Endothelial cell of umbilical vein (primary cell): ENCODE measurements at regions not wholly inside any gene's neighbourhood (a gene's known extent, or its start where the extent isn't known, plus 50 kb on each side); places are given as distances from the start of the nearest gene placed in this dataset.

Source experiments
- BruUV-seq: library from RNA; stranded (reverse); fragments of 400-500 nt; replicated peaks from 2 replicates; lab custom pipeline; 2021; lab: Mats Ljungman, UMichigan
- CTCF ChIA-PET: fragments of 300-600, 350-600 bp; sonication (Branson Sonifier 250); formaldehyde crosslinking; loops from one replicate; lab custom pipeline; 2021; ENCODE audit warnings: antibody characterized with exemption, inconsistent platforms; lab: Charles Lee
- POLR2A ChIA-PET: fragments of 300-600, 350-600 bp; sonication (Branson Sonifier 250); formaldehyde crosslinking; loops from one replicate; lab custom pipeline; 2021; ENCODE audit warnings: antibody characterized with exemption, inconsistent platforms; lab: Charles Lee
- DNase-seq: peaks from one replicate; pipeline ENCODE4 v3.0.0-alpha.2; 2011; ENCODE audit warnings: low read depth, low spot score
- FAIRE-seq: peaks from 2 replicates; lab custom pipeline; 2011; peaks lifted over from hg19 to GRCh38; lab: Jason Lieb, UNC
- H2AFZ ChIP-seq: 2 replicates; pipeline ENCODE4 v1.6.0; 2012; ENCODE audit warnings: low read depth, low read length, control low read depth, inconsistent platforms
- H3K27ac ChIP-seq: 2 replicates; pipeline ENCODE4 v1.5.1; 2011; ENCODE audit warnings: low read depth, mild to moderate bottlenecking, control low read depth, low read length, moderate library complexity; ENCODE audit not compliant: insufficient read depth
- H3K27me3 ChIP-seq, 2 experiments: 2 replicates each; pipeline versions ENCODE4 v1.6.0 to v1.6.1; 2011; ENCODE audit warnings: low read length in 2 of 2, mixed read lengths in 1 of 2; ENCODE audit not compliant: control insufficient read depth in 2 of 2, insufficient read depth in 2 of 2
- H3K36me3 ChIP-seq, 2 experiments: 2 replicates in 1 of 2; 3 replicates in 1 of 2; pipeline ENCODE4 v1.5.1; 2011; ENCODE audit warnings: low read length in 2 of 2, mild to moderate bottlenecking in 1 of 2, moderate library complexity in 1 of 2; ENCODE audit not compliant: control insufficient read depth in 2 of 2, insufficient read depth in 2 of 2; ENCODE audit errors: extremely low read depth in 1 of 2
- H3K4me1 ChIP-seq: 3 replicates; pipeline ENCODE4 v1.5.1; 2011; ENCODE audit warnings: mild to moderate bottlenecking, low read length; ENCODE audit not compliant: control insufficient read depth, insufficient read depth; ENCODE audit errors: extremely low read depth
- H3K4me2 ChIP-seq: 2 replicates; pipeline ENCODE4 v1.6.1; 2011; ENCODE audit warnings: low read length, control low read depth, mixed read lengths; ENCODE audit not compliant: insufficient read depth
- H3K4me3 ChIP-seq, 3 experiments: fragments of 200-600 bp in 1 of 3; sonication (generic), shearing (Covaris generic) in 1 of 3; replicated peaks in 1 of 3; 2 replicates each; pipeline ENCODE4 v1.5.1; 2011 to 2016; ENCODE audit warnings: control low read depth in 3 of 3, low read length in 3 of 3, mild to moderate bottlenecking in 2 of 3, inconsistent platforms in 1 of 3, low read depth in 1 of 3, moderate library complexity in 1 of 3; ENCODE audit not compliant: insufficient read depth in 1 of 3
- H3K79me2 ChIP-seq: 2 replicates; pipeline ENCODE4 v1.6.0; 2012; ENCODE audit warnings: low read length, inconsistent platforms; ENCODE audit not compliant: control insufficient read depth, insufficient read depth
- H3K9ac ChIP-seq: replicated peaks from 2 replicates; pipeline ENCODE3; 2011; ENCODE audit warnings: low read length, control low read depth; ENCODE audit not compliant: insufficient read depth; ENCODE audit errors: extremely low read depth
- H3K9me1 ChIP-seq: replicated peaks from 3 replicates; pipeline ENCODE4 v1.6.0; 2011; ENCODE audit warnings: mild to moderate bottlenecking, low read length; ENCODE audit not compliant: control insufficient read depth, insufficient read depth; ENCODE audit errors: extremely low read depth
- H3K9me3 ChIP-seq: replicated peaks from 2 replicates; pipeline ENCODE4 v1.5.1; 2012; ENCODE audit warnings: low read length, inconsistent platforms; ENCODE audit not compliant: control insufficient read depth, insufficient read depth
- H4K20me1 ChIP-seq: replicated peaks from 2 replicates; pipeline ENCODE3; 2011; ENCODE audit warnings: mild to moderate bottlenecking, low read length; ENCODE audit not compliant: control insufficient read depth, insufficient read depth; ENCODE audit errors: extremely low read depth
- GATA2 ChIP-seq: IDR thresholded peaks from 2 replicates; pipeline ENCODE4 v1.7.0; 2011; ENCODE audit warnings: low read depth, mild to moderate bottlenecking, moderate library complexity, mixed read lengths, low read length; ENCODE audit not compliant: insufficient read length, insufficient read depth
- JUN ChIP-seq: IDR thresholded peaks from 2 replicates; pipeline ENCODE4 v1.6.1; 2011; ENCODE audit warnings: borderline replicate concordance, low read depth; ENCODE audit not compliant: insufficient read length, insufficient read depth
- MYC ChIP-seq: IDR thresholded peaks from one replicate; pipeline ENCODE4 v1.6.1; 2011; ENCODE audit warnings: mild to moderate bottlenecking, low read depth, low read length
- POLR2A ChIP-seq: IDR thresholded peaks from 2 replicates; pipeline ENCODE4 v1.6.1; 2012; ENCODE audit warnings: low read depth, mild to moderate bottlenecking, control low read depth, low read length
- dilution Hi-C: fragments of 300-500 bp; cut with MboI; formaldehyde crosslinking; loops from one replicate; pipeline ENCODE4 v1.15.0; 2019; ENCODE audit warnings: low sequenced_read_pairs; ENCODE audit not compliant: extremely low pct_ligation_motif_present
- intact Hi-C: fragments of 100-400 bp; cut with micrococcal nuclease; formaldehyde crosslinking; loops from one replicate; pipeline ENCODE4 v1.10.0; 2022
- TF ChIP-seq, protein P1 (sequence below), 2 donors: IDR thresholded peaks; 1 replicate in 1 of 2; 2 replicates in 1 of 2; pipeline ENCODE4 v1.5.1; 2011; ENCODE audit warnings: low read length in 2 of 2, mild to moderate bottlenecking in 2 of 2, moderate library complexity in 2 of 2, control low read depth in 1 of 2, inconsistent platforms in 1 of 2, low read depth in 1 of 2; ENCODE audit not compliant: insufficient read depth in 1 of 2; ENCODE audit errors: extremely low read depth in 1 of 2
- TF ChIP-seq, protein P2 (sequence below): IDR thresholded peaks from 2 replicates; pipeline ENCODE4 v1.6.1; 2011; ENCODE audit not compliant: insufficient read depth, insufficient read length

- Histone ChIP-seq H3K79me2 (no peaks in the 10 kb centered on the region), H3K4me3 (no peak overlapping the region), H3K9ac (no peak overlapping the region), H3K4me1 (no peaks in the 10 kb centered on the region), H3K9me3 (no peaks in the 10 kb centered on the region), H3K36me3 (no peaks in the 10 kb centered on the region), H3K9me1 (no peaks in the 10 kb centered on the region), H4K20me1 (no peaks in the 10 kb centered on the region), H3K4me2 (no peak overlapping the region), H3K27me3 (no peaks in the 10 kb centered on the region), H2AFZ (no peak overlapping the region), H3K27ac (no peak overlapping the region)
- TF ChIP-seq JUN (no peak), GATA2 (no peak), MYC (no peak), POLR2A (no peak)
- TF ChIP-seq, protein P1, sequence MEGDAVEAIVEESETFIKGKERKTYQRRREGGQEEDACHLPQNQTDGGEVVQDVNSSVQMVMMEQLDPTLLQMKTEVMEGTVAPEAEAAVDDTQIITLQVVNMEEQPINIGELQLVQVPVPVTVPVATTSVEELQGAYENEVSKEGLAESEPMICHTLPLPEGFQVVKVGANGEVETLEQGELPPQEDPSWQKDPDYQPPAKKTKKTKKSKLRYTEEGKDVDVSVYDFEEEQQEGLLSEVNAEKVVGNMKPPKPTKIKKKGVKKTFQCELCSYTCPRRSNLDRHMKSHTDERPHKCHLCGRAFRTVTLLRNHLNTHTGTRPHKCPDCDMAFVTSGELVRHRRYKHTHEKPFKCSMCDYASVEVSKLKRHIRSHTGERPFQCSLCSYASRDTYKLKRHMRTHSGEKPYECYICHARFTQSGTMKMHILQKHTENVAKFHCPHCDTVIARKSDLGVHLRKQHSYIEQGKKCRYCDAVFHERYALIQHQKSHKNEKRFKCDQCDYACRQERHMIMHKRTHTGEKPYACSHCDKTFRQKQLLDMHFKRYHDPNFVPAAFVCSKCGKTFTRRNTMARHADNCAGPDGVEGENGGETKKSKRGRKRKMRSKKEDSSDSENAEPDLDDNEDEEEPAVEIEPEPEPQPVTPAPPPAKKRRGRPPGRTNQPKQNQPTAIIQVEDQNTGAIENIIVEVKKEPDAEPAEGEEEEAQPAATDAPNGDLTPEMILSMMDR (IDR thresholded peaks at IDR 0.05; ENCODE audit: extremely low read depth in 1 of 2, insufficient read depth in 1 of 2, low read depth in 1 of 2, low read length in 2 of 2): no peak
- TF ChIP-seq, protein P2, sequence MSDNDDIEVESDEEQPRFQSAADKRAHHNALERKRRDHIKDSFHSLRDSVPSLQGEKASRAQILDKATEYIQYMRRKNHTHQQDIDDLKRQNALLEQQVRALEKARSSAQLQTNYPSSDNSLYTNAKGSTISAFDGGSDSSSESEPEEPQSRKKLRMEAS: no peak
- no TSS peak for BruUV-seq
- dilution Hi-C loops (no loop called here), intact Hi-C loops (no loop called here)
- ChIA-PET POLR2A (no interaction called here), CTCF (interaction anchor here (0.6 kb wide), 1 partner anchor 11 kb away, joined by 3 read pairs; no protein-coding TSS in a partner anchor)
- FAIRE-seq (no peak), DNase-seq (no peak)
These were observed 1557.8 kb upstream of the RAG2 start for GRCh38 chr11:38155856-38156255.

- Histone ChIP-seq H3K9me1 (no peaks in the 10 kb centered on the region), H3K4me1 (no peaks in the 10 kb centered on the region), H3K4me3 (no peak overlapping the region), H3K9ac (no peak overlapping the region), H4K20me1 (no peaks in the 10 kb centered on the region), H3K27me3 (no peaks in the 10 kb centered on the region), H3K36me3 (no peaks in the 10 kb centered on the region), H3K4me2 (no peak overlapping the region), H3K79me2 (no peaks in the 10 kb centered on the region), H2AFZ (no peak overlapping the region), H3K9me3 (no peaks in the 10 kb centered on the region), H3K27ac (no peak overlapping the region)
- ChIA-PET CTCF (no interaction called here), POLR2A (no interaction called here)
- no peak for FAIRE-seq
- BruUV-seq: no TSS peak
- dilution Hi-C loops: no loop called here
- intact Hi-C loops: no loop called here
- DNase-seq: no peak
- TF ChIP-seq, protein P2: no peak
These were observed 1555.9 kb upstream of the RAG2 start for GRCh38 chr11:38153985-38154384.
